Stimulated activated CD8-positive, alpha-beta memory T cell treated with anti-CD3 and anti-CD28 coated beads, Interleukin-4, amount 100 ng/mL, for 24 hours (primary cell): ENCODE measurements at regions not wholly inside any gene's neighbourhood (a gene's known extent, or its start where the extent isn't known, plus 50 kb on each side); places are given as distances from the start of the nearest gene placed in this dataset.

Source experiments
- DNase-seq: peaks from one replicate; pipeline ENCODE4 v3.0.0-alpha.2; 2020; ENCODE audit warnings: low read depth

- DNase-seq = no peak
These were observed 285.7 kb upstream of the PKN2 start for GRCh38 chr1:88398338-88398737.

DNA sequence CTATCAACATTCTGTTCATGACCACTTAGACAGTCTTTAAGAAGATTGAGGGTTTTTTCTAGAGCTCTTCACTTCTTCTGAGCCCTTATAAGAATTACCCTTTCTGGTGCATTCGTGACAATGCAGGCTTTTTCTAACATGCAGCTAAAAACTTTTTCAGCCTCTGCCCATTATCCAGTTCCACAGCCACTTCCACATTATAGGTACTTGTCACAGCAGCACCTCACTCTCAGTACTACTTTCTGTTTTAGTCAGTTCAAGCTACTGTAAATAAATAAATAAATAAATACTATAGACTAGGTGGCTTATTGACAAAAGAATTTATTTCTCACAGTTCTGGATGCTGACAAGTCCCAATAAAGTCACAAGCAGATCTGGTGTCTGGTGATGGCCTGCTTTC, 284.4 kb upstream of the PKN2 start:
- DNase-seq = no peak

- DNase-seq = no peak
These were observed 282.8 kb upstream of the PKN2 start for GRCh38 chr1:88401313-88401712.

DNA sequence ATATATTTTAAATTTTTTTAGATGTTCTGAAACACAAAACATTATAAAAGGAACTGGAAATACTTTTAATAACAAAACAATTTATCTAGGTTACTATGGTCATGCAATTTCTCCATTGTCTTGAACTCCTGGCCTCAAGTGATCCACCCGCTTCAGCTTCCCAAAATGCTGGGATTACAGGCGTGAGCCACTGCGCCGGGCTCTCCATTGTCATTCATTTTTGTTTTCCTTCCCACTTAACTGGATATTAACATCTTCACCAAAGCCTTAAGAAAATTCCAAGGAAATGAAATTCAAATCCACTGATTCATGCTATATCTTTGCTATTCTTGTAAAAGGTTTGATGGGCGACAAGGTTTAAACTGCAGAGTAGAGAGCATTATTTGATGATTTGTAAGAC, 279.5 kb upstream of the PKN2 start:
- no peak for DNase-seq

DNA sequence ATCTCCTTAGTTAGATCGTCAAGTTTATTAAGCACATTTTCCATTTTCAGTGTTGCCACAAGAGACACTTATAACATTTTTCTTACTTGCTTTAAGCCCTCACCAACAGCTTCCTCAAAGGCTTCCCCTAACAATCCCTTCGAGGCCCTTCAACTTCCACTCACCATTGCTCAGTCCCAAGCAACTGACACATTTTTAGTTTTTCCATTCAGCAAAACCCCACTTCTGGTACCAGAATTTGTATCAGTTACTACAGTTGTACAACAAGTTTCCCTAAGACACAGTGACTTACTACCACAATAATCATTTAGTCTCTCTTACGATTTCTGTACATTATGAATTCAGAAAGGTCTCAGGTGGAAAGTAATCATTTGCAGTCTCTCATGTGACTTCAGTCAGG, 276.8 kb upstream of the PKN2 start:
- no peak for DNase-seq

- DNase-seq = no peak
These were observed 262.1 kb upstream of the PKN2 start for GRCh38 chr1:88421997-88422396.

DNA sequence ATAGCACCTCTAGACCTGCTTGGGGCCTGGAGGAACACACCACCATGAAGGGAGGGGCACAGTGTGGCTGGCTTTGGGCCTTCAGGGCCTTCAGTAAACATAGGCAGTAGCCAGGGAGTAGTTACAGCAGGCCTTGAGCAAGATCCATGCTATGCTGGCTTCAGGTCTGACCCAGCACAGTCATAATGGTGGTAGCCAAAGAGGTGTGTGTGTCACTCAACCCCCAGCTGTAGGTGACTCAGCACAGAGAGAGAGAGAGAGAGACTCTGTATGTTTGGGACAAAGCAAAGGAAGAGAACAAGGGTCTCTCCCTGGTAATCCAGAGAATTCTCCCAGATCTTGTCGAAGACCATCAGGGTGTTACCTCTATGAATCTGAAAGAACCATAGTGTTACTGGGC, 250.5 kb upstream of the PKN2 start:
- DNase-seq = no peak

- DNase-seq = no peak
These were observed 249.2 kb upstream of the PKN2 start for GRCh38 chr1:88434836-88435235.

- no peak for DNase-seq
These were observed 243.1 kb upstream of the PKN2 start for GRCh38 chr1:88441022-88441421.

DNA sequence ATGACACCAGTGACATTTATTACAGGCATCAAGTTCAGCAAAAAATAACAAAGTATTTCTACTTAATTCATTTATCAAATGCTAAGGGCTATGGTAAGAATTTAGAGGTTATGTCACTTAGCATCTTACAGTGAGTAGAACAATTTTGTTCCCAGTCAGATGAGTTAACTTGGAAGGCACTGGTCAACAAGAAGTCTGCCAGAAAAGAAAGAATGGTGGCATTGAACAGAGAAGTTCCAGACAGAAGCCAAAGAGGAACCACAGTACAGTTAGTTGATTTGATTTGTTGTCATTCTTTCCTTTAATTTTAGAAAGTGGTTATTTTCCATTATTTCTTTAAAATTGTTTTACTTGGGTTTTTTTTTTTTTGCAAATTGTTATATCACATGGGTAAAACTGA, 232.2 kb upstream of the PKN2 start:
- no peak for DNase-seq

DNA sequence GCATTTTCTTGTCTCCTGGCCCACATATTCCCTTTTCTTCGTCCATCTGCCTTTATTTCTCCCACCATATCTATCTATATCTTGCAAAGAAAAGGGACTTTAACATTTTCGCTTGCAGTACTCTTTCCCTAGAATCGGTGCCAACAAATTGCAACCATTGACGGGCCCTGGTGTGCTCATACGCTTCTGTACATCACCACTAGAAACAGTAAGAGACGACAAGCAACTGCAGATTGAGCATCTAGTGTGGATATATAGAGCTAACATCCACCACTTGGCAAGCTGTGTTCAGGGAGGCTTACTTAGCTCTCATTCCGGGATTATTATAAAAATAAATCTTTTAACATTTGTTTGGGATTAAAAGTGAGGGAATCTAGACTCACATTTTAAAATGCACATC, 230.8 kb upstream of the PKN2 start:
- DNase-seq = no peak

GRCh38 chr1:88454781-88455180, 229.3 kb upstream of the PKN2 start:
- DNase-seq = no peak

GRCh38 chr1:88455621-88456256, 228.3 kb upstream of the PKN2 start:
- DNase-seq = no peak

- no peak for DNase-seq
These were observed 226.9 kb upstream of the PKN2 start for GRCh38 chr1:88457197-88457596.

- DNase-seq = no peak
These were observed 223.1 kb upstream of the PKN2 start for GRCh38 chr1:88461007-88461406.

DNA sequence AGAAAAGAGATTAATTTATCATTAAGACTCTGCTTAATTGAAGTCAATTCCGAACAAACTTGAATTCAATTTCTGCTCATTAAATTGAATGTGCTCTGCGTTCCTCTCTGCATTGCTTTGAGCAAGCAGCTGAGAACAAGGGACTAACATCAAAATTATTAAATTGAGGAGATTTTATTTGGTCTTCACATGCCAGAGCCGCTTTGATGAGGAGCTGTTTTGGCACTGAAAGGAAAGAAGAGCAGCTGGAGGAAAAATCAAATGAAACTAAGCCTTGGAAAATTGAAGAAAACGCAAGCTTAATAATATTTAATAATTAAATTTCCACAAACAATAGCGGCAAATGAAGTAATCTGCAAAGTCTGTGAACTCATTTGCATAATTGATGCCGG, 222.0 kb upstream of the PKN2 start:
- no peak for DNase-seq

DNA sequence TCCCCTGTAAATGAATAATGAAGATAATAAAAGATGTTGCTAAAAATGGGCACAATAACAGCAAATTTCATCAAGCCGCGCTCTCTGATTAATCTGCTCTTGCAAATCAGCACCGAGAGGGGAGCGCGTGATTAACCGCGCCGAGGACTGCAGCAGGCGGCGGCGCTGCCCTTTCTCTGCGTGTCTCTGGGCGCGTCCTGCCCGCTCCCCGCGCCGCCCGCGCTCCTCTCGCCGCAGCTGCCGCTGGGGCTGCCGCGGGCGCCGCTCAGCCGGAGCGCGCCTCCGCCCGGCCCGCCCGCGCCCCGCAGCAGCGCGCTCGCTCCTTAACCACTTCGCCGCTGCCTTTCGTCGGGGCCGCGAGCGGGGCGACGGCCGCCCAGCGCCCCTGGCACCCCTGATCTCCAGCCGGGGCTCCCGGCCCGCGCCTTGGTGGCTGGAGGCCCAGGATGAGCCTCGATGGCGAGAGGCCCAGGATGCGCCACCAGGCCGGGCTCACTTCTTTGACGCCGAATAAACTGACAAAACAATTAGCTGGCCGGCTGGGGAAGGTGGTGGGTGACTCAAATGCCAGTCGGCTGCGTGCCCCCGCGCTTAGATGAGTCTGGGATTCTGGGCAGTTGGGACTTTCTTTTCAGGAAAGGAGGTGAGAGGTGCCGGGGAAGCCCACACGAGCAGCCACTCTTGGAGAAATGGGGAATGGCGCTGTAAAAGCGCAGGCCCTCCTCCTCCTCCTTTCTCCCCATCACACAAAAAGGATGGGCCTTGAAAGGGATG, 221.4 kb upstream of the PKN2 start:
- DNase-seq = no peak

- no peak for DNase-seq
These were observed 220.6 kb upstream of the PKN2 start for GRCh38 chr1:88463401-88463985.

- no peak for DNase-seq
These were observed 218.1 kb upstream of the PKN2 start for GRCh38 chr1:88466011-88466410.

DNA sequence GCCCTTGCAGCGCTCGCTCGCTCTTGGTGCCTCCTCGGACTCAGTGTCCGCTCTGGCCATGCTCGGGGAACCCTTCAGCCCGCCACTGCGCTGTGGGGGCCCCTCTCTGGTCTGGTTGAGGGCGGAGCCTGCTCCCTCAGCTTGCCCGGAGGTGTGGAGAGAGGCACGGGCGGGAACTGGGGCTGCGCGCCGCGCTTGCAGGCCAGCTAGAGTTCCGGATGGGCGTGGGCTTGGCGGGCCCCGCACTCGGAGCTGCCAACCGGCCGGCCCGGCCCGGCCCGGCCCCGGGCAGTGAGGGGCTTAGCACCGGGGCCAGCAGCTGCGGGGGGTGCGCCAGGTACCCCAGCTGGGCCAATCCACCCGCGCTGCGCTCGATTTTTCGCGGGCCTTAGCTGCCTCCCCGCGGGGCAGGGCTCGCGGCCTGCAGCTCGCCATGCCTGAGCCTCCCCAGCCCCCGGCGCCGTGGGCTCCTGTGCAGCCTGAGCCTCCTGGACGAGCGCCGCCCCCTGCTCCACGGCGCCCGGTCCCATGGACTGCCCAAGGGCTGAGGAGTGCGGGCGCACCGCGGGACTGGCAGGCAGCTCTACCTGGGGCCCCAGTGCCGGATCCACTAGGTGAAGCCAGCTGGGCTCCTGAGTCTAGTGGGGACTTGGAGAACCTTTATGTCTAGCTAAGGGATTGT, 217.0 kb upstream of the PKN2 start:
- no peak for DNase-seq

- DNase-seq = no peak
These were observed 211.8 kb upstream of the PKN2 start for GRCh38 chr1:88472298-88472697.

- DNase-seq = no peak
These were observed 211.4 kb upstream of the PKN2 start for GRCh38 chr1:88472714-88473113.
